Pulmonary artery endothelial cell (primary cell): ENCODE measurements at regions not wholly inside any gene's neighbourhood (a gene's known extent, or its start where the extent isn't known, plus 50 kb on each side); places are given as distances from the start of the nearest gene placed in this dataset.
A peak's percentile ranks its signal among the peaks of the same experiment; 100 is the strongest.

ENCODE experiments used
- DNase-seq: peaks from one replicate; pipeline ENCODE4 v3.0.0-alpha.2; 2011; ENCODE audit warnings: low read depth, low spot score

- DNase-seq: no peak
These were observed 329.7 kb upstream of the SNX7 start for GRCh38 chr1:98331718-98332311.

- DNase-seq: no peak
These were observed 330.3 kb upstream of the SNX7 start for GRCh38 chr1:98331243-98331642.

GRCh38 chr1:98330224-98330623, 331.3 kb upstream of the SNX7 start:
- no peak for DNase-seq

- DNase-seq: no peak
These were observed 332.7 kb upstream of the SNX7 start for GRCh38 chr1:98328855-98329254.

- no peak for DNase-seq
These were observed 334.2 kb upstream of the SNX7 start for GRCh38 chr1:98327220-98327861.

- DNase-seq: no peak
These were observed 335.7 kb upstream of the SNX7 start for GRCh38 chr1:98325646-98326440.

- peak; percentile 91 for DNase-seq
These were observed 337.6 kb upstream of the SNX7 start for GRCh38 chr1:98323906-98324358.

GRCh38 chr1:98323388-98323787, 338.1 kb upstream of the SNX7 start:
- no peak for DNase-seq

- no peak for DNase-seq
These were observed 338.6 kb upstream of the SNX7 start for GRCh38 chr1:98322966-98323365.

- no peak for DNase-seq
These were observed 339.4 kb upstream of the SNX7 start for GRCh38 chr1:98322086-98322485.

- no peak for DNase-seq
These were observed 340.3 kb upstream of the SNX7 start for GRCh38 chr1:98321191-98321590.

GRCh38 chr1:98316286-98316905, 345.1 kb upstream of the SNX7 start:
- no peak for DNase-seq

- DNase-seq: no peak
These were observed 346.2 kb upstream of the SNX7 start for GRCh38 chr1:98315309-98315708.

- DNase-seq: no peak
These were observed 346.9 kb upstream of the SNX7 start for GRCh38 chr1:98314601-98315000.

GRCh38 chr1:98306517-98307089, 354.9 kb upstream of the SNX7 start:
- no peak for DNase-seq

- no peak for DNase-seq
These were observed 356.2 kb upstream of the SNX7 start for GRCh38 chr1:98305362-98305761.

GRCh38 chr1:98304888-98305287, 356.6 kb upstream of the SNX7 start:
- DNase-seq: no peak

GRCh38 chr1:98299861-98300260, 361.7 kb upstream of the SNX7 start:
- no peak for DNase-seq

- no peak for DNase-seq
These were observed 362.2 kb upstream of the SNX7 start for GRCh38 chr1:98299313-98299712.

- no peak for DNase-seq
These were observed 363.2 kb upstream of the SNX7 start for GRCh38 chr1:98298319-98298718.

- no peak for DNase-seq
These were observed 364.8 kb upstream of the SNX7 start for GRCh38 chr1:98296681-98297080.

GRCh38 chr1:98294127-98294526, 367.4 kb upstream of the SNX7 start:
- DNase-seq: no peak
